Mucosa of descending colon (tissue), 3 donors: ENCODE measurements at regions not wholly inside any gene's neighbourhood (a gene's known extent, or its start where the extent isn't known, plus 50 kb on each side); places are given as distances from the start of the nearest gene placed in this dataset.

Experiments used
- ATAC-seq: fragments of 200-7000 bp; cut with Tn5 transposase; one replicate; pipeline ENCODE4 v1.9.1; 2020; ENCODE audit warnings: mild to moderate bottlenecking, moderate library complexity
- DNase-seq, 3 donors: peaks; one replicate each; pipeline ENCODE4 v3.0.0-alpha.2; 2020
- H3K36me3 ChIP-seq: fragments of 200-600 bp; one replicate; pipeline ENCODE4 v1.8.0; 2021; ENCODE audit warnings: low read depth, mild to moderate bottlenecking
- H3K4me1 ChIP-seq: fragments of 200-600 bp; one replicate; pipeline ENCODE4 v1.8.0; 2021; ENCODE audit warnings: low read depth, mild to moderate bottlenecking
- H3K4me3 ChIP-seq: fragments of 200-600 bp; one replicate; pipeline ENCODE4 v1.8.0; 2021; ENCODE audit warnings: mild to moderate bottlenecking
- H3K9me3 ChIP-seq: fragments of 200-600 bp; one replicate; pipeline ENCODE4 v1.8.0; 2021; ENCODE audit warnings: mild to moderate bottlenecking
- CTCF ChIP-seq: fragments of 200-600 bp; IDR thresholded peaks from one replicate; pipeline ENCODE4 v1.8.0; 2022; ENCODE audit warnings: antibody characterized with exemption, mild to moderate bottlenecking
- intact Hi-C, 2 donors: fragments of 100-400 bp; cut with DNase I in 1 of 2; cut with micrococcal nuclease in 1 of 2; formaldehyde crosslinking; loops; one replicate each; pipeline versions ENCODE4 v1.11.0 to v1.11.1; 2022; cut with DNase I, micrococcal nuclease
- donor health status: DM: no; HTN: no; CAD: no; lungs with moderate emphysema.
- donor health status: DM: no; HTN: no; CAD: no.
- donor health status: DM: no; HTN: yes; CAD: no.

- no peak overlapping the region for H3K4me3 ChIP-seq
- ATAC-seq (no peak), DNase-seq (peak in 1 of 3 donors; percentile 4)
- no peaks in the 10 kb centered on the region for H3K9me3 ChIP-seq
- H3K36me3 ChIP-seq = no peaks in the 10 kb centered on the region
- H3K4me1 ChIP-seq = no peaks in the 10 kb centered on the region
- TF ChIP-seq CTCF = no peak
- intact Hi-C loops = loop anchor here in 1 of 2 donors (5.0 kb wide), 1 partner anchor 211 kb away; no protein-coding TSS in a partner anchor
Measured at GRCh38 chr13:95403349-95404140, 102.3 kb upstream of the ABCC4 start.

GRCh38 chr13:95404141-95404882 is 103.1 kb upstream of the ABCC4 start:
- H3K4me3 ChIP-seq = no peak overlapping the region
- H3K4me1 ChIP-seq = no peaks in the 10 kb centered on the region
- H3K36me3 ChIP-seq = no peaks in the 10 kb centered on the region
- DNase-seq (peak; percentile 81 to 88 (median 82)), ATAC-seq (peak; percentile 96)
- no peaks in the 10 kb centered on the region for H3K9me3 ChIP-seq
- peak; percentile 78 for TF ChIP-seq CTCF
- intact Hi-C loops = loop anchor here in 1 of 2 donors (5.0 kb wide), 1 partner anchor 212 kb away; no protein-coding TSS in a partner anchor

DNA sequence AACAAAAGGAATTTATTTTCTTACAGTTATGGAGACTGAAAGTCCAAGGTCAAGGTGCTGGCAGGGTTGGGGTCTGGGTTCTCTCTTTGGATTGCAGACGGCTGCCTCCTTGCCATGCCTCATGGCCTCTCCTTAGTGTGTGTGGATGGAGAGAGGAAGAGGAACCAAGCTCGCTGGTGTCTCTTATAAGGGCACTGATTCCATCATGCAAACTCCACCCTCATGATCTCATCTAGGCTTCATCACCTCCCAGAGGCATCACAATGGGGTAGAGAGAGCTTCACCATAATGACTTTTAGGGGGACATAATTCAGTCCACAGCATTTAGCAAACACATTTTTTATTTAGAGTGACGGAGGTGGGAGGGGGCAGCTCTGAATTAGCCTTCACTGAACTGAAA is 104.9 kb upstream of the ABCC4 start:
- no peak for ATAC-seq
- Histone ChIP-seq H3K4me3 (no peak overlapping the region), H3K4me1 (no peaks in the 10 kb centered on the region), H3K9me3 (no peaks in the 10 kb centered on the region), H3K36me3 (no peaks in the 10 kb centered on the region)
- no peak for TF ChIP-seq CTCF
- no peak for DNase-seq
- intact Hi-C loops = loop anchor here in 1 of 2 donors (5.0 kb wide), 1 partner anchor 214 kb away; no protein-coding TSS in a partner anchor

DNA sequence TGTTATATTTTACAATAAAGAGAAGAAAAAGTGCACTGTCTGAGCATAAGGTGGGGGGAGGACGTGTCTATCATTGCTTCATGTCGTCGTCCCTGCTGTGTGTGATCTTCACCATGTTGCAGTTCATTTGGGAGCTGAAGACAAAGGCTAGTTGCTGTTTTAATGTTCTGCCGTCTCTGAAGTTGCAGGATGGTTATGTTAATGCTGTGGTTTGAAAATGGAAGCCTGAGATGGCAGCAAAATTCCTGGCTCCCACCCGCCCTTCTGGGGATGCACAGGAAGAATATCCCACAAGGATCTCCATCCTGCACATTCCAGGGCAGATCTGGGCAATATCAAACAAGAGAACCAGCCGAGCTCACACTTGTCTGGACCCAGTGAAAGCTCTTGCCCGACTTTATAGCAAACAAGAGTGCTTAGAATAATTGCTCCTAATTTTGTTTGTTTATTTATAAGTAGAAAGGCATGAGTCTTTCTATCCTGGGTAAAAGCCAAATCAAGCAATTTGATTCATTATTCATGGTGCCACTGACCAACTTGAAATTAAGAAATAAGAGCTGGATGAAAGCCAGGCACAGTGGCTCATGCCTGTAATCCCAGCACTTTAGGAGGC is 110.3 kb upstream of the ABCC4 start:
- ATAC-seq (no peak), DNase-seq (no peak)
- Histone ChIP-seq H3K9me3 (no peaks in the 10 kb centered on the region), H3K4me3 (no peak overlapping the region), H3K4me1 (no peaks in the 10 kb centered on the region), H3K36me3 (no peaks in the 10 kb centered on the region)
- intact Hi-C loops = no loop called here
- TF ChIP-seq CTCF = no peak

GRCh38 chr13:95418946-95419345 is 117.7 kb upstream of the ABCC4 start:
- no peak for TF ChIP-seq CTCF
- no peak for ATAC-seq
- H3K4me1 ChIP-seq = no peaks in the 10 kb centered on the region
- intact Hi-C loops = no loop called here
- no peak for DNase-seq
- no peak overlapping the region for H3K4me3 ChIP-seq
- H3K9me3 ChIP-seq = no peaks in the 10 kb centered on the region
- no peaks in the 10 kb centered on the region for H3K36me3 ChIP-seq
